SH-SY5Y (cell line): ENCODE measurements at regions not wholly inside any gene's neighbourhood (a gene's known extent, or its start where the extent isn't known, plus 50 kb on each side); places are given as distances from the start of the nearest gene placed in this dataset.

ENCODE experiments used
- GATA2 ChIP-seq: IDR thresholded peaks from 2 replicates; pipeline ENCODE4 v1.6.1; 2011; ENCODE audit warnings: mild to moderate bottlenecking, low read depth, low read length
- GATA3 ChIP-seq: IDR thresholded peaks from 2 replicates; pipeline ENCODE4 v1.6.1; 2011; ENCODE audit warnings: low read depth, mild to moderate bottlenecking, low read length, moderate library complexity

DNA sequence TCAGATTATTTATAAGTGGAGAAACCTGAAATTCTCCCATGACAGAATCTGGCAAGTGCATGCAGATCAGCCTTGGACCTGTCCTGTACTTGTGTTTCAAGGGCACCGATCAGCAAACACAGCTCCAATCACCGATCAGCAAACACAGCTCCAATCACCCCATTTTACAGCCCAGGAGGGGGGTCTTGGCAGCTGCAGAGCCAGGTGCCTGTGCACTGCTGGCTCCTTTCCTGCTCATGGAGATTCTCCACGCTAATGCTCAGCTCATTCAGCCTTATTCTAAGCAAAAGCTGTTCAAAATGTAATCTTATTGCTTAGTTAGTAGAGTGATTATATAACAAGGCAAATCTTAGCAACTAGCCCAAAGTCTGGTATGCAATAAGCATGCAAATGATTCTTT lies 623.1 kb upstream of the HS6ST1 start:
- TF ChIP-seq GATA3 (no peak), GATA2 (no peak)

GRCh38 chr2:128949360-128949759 lies 630.7 kb upstream of the HS6ST1 start:
- TF ChIP-seq GATA2 (no peak), GATA3 (no peak)

GRCh38 chr2:128950758-128951157 lies 632.1 kb upstream of the HS6ST1 start:
- TF ChIP-seq GATA3: no peak
- no peak for TF ChIP-seq GATA2

DNA sequence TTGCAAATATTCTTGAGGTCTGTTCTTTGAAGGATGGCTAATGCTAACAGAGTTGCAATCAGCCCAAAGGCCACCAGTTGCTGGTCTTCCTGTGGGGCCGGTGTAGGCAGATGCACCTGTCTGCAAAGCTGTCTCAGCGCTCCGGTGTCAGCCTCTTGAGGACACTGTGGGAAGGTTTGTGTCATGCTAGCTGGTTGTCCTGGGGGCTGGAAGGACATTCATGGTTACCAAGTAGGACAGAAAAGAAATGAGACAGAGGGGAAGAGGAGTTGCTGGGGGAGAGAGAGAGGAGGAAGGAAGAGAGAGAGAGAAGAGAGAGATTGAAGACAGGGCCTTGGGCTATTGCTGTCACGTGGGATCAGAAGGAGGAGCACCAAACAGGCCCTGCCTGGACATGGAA lies 639.6 kb upstream of the HS6ST1 start:
- no peak for TF ChIP-seq GATA3
- no peak for TF ChIP-seq GATA2

GRCh38 chr2:128967646-128968045 lies 649.0 kb upstream of the HS6ST1 start:
- no peak for TF ChIP-seq GATA2
- TF ChIP-seq GATA3: no peak

DNA sequence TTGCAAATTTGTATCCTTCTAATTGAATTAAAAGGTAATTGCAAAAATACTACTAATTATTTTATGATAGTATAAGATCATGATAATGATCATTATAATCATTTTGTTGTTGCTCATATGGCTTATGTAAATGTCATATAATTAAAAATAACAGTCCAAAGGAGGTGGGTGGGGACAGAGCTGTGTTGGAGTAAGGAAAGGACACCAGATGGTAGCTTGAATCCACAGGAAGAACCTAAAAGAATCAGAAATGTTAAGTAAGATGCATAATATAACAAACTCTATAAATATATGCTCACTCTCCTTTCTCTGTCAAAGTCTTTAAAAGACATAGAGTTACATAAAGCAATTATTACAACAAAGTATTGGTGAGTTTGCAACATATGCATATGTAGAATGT lies 650.7 kb upstream of the HS6ST1 start:
- TF ChIP-seq GATA3: no peak

- TF ChIP-seq GATA3: no peak
- no peak for TF ChIP-seq GATA2
These were observed 651.9 kb upstream of the HS6ST1 start for GRCh38 chr2:128970332-128971116.

- TF ChIP-seq GATA3: no peak
- no peak for TF ChIP-seq GATA2
These were observed 654.9 kb upstream of the HS6ST1 start for GRCh38 chr2:128973566-128973965.

- no peak for TF ChIP-seq GATA3
- TF ChIP-seq GATA2: no peak
These were observed 659.5 kb upstream of the HS6ST1 start for GRCh38 chr2:128978212-128978611.

DNA sequence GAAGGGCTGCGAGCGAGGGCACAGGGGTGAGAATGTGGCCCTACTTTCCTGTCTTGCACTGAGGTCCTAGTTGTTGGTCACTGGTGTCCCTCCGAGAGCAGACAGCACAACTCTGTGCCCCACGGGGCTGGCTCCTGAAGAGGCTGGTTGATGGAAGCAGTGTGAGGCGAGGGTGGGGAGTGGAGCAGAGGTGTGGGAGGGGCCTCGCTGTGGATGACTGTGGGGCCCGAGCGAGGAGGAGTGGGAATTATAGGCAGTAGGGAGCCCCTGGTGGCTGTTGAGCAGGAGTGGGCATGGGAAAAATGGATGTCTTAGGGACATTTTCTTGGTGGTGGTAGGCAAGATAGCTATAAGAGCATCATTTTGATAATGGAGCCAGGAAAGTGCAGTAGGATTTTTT lies 660.5 kb upstream of the HS6ST1 start:
- TF ChIP-seq GATA2: no peak
- TF ChIP-seq GATA3: no peak

DNA sequence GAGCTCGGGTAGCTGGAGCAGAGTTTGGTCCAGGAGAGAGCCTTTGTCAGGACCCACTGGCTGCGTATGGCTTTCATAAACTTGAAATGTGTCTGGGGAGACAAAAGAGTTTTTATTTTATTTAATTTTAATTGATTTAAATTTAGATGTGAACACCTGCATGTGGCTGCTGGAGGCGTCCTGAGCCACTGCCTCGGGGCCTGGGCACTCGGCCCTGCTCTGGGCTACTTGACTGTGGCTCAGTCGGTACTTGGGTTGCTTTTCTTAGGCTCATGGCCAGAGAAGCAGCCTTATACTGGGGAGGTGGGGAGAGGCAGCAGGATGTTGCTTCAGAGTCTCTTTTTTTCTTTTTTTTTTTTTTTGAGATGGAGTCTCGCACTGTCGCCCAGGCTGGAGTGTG lies 661.8 kb upstream of the HS6ST1 start:
- TF ChIP-seq GATA2 (no peak), GATA3 (no peak)

GRCh38 chr2:128981353-128981752 lies 662.7 kb upstream of the HS6ST1 start:
- TF ChIP-seq GATA3 (no peak), GATA2 (no peak)

- TF ChIP-seq GATA2: no peak
- TF ChIP-seq GATA3: no peak
These were observed 663.3 kb upstream of the HS6ST1 start for GRCh38 chr2:128982001-128982400.

- no peak for TF ChIP-seq GATA3
These were observed 664.0 kb upstream of the HS6ST1 start for GRCh38 chr2:128982670-128983069.

DNA sequence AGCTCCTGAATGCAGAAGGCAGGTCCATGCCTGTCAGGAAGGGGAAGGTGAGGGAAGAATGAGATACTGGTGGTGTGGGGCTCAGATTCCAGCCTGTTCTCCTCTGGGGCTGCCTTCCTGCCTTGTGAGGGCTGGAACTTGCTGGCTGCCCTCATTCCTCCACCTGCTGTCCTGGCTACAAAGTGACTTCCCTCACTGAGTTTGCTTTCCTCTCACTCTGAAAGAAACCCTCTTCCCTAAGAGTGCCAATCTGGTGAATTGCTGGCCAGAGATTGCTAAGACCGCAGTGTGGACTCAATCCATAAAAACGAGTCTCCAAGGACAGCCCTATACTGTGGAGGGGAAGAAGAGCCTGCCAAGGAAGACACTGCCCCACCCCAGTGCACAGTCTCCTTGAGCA lies 664.4 kb upstream of the HS6ST1 start:
- TF ChIP-seq GATA2 (no peak), GATA3 (no peak)

GRCh38 chr2:128984081-128984480 lies 665.4 kb upstream of the HS6ST1 start:
- TF ChIP-seq GATA3 (no peak), GATA2 (no peak)
